H7 (cell line): ENCODE measurements at regions not wholly inside any gene's neighbourhood (a gene's known extent, or its start where the extent isn't known, plus 50 kb on each side); places are given as distances from the start of the nearest gene placed in this dataset.
"Not testable (repeated sequence)": the region's sequence is repeated elsewhere in the genome, so short reads cannot be mapped to it uniquely, and the experiment has no call there.

Experiments
- DNase-seq: peaks from one replicate; pipeline ENCODE4 v3.0.0; 2012
- H3K27me3 ChIP-seq: 2 replicates; pipeline ENCODE4 v1.6.0; 2011; ENCODE audit warnings: mild to moderate bottlenecking, low read length; ENCODE audit not compliant: control insufficient read depth, insufficient read depth
- H3K36me3 ChIP-seq: replicated peaks from 2 replicates; pipeline ENCODE4 v1.5.1; 2011; ENCODE audit warnings: low read length; ENCODE audit not compliant: control insufficient read depth, insufficient read depth
- H3K4me3 ChIP-seq: 2 replicates; pipeline ENCODE4 v1.5.1; 2011; ENCODE audit warnings: low read depth, mild to moderate bottlenecking, control low read depth, low read length, moderate library complexity; ENCODE audit not compliant: insufficient read depth

- DNase-seq: no peak
- Histone ChIP-seq H3K4me3 (no peak overlapping the region), H3K27me3 (no peaks in the 10 kb centered on the region), H3K36me3 (no peaks in the 10 kb centered on the region)
Observed at GRCh38 chr12:87066326-87066725, 810.1 kb upstream of the MGAT4C start.

- Histone ChIP-seq H3K36me3 (no peaks in the 10 kb centered on the region), H3K4me3 (no peak overlapping the region), H3K27me3 (no peaks in the 10 kb centered on the region)
- DNase-seq: no peak
Observed at GRCh38 chr12:87059231-87059630, 803.0 kb upstream of the MGAT4C start.

DNA sequence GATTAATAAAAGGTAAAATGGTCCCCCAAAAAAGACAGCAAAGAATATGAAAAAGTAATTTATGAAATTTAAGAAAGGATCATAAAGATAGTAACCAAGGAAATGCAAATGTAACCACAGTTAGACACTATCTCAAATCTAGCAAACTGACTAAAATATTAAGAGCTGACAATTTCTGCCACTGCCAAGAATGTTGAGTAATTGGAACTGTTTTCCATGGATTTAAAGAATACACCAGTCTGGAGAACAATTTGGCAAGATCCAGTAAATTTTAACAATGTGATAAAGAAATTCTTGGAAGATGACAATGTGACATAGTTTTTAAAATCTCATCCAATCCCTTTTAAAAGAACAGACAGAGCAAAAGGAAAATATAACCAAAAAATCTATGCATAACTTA lies 798.0 kb upstream of the MGAT4C start:
- Histone ChIP-seq H3K4me3 (no peak overlapping the region), H3K27me3 (no peaks in the 10 kb centered on the region), H3K36me3 (no peaks in the 10 kb centered on the region)
- DNase-seq: no peak

GRCh38 chr12:87051621-87052020 lies 795.4 kb upstream of the MGAT4C start:
- Histone ChIP-seq H3K36me3 (no peaks in the 10 kb centered on the region), H3K27me3 (no peaks in the 10 kb centered on the region), H3K4me3 (no peak overlapping the region)
- DNase-seq: no peak

DNA sequence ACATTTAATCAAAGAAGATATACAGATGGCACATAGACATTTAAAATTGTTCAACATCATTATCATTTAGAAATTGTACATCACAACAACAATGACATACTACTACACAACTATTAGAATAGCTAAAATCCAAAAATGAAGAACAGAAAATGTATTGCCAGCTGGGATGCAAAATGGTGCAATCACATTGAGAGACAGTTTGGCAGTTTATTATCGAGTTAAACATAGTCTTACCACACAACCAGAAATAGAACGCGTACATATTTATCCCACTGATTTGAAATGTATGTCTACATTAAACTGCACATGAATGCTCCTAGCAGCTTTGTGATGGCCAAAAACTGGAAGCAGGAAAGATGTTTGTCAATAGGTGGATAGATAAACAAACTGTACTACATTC lies 791.5 kb upstream of the MGAT4C start:
- H3K27me3 ChIP-seq: no peaks in the 10 kb centered on the region
- H3K4me3 ChIP-seq: no peak overlapping the region
- no peaks in the 10 kb centered on the region for H3K36me3 ChIP-seq
- DNase-seq: no peak

- H3K27me3 ChIP-seq: no peaks in the 10 kb centered on the region
- DNase-seq: no peak
- no peaks in the 10 kb centered on the region for H3K36me3 ChIP-seq
- no peak overlapping the region for H3K4me3 ChIP-seq
Observed at GRCh38 chr12:87039536-87039935, 783.3 kb upstream of the MGAT4C start.

- no peaks in the 10 kb centered on the region for H3K36me3 ChIP-seq
- no peak overlapping the region for H3K4me3 ChIP-seq
- no peak for DNase-seq
- H3K27me3 ChIP-seq: no peaks in the 10 kb centered on the region
Observed at GRCh38 chr12:87038098-87038497, 781.9 kb upstream of the MGAT4C start.

- Histone ChIP-seq H3K27me3 (no peaks in the 10 kb centered on the region), H3K4me3 (no peak overlapping the region), H3K36me3 (no peaks in the 10 kb centered on the region)
- DNase-seq: no peak
Observed at GRCh38 chr12:87025976-87026375, 769.8 kb upstream of the MGAT4C start.

DNA sequence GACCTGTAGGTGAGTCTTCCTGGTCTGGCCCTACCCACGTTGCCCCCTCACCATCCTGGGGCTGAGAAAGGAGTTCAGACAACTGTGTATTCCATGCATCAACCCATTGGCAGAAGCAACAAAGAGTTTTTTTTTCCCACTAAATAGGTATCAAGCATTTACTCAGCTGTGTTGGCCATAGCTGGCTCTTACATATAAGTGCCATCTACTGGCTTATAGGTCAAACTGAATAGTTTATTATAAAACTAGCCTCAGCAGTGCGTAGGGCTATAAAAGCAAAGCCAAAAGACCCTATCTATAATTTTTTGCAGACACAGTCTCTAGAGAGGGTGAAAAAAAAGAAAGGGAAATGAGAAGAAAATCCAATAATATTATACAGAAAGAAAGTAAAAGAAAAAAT lies 765.2 kb upstream of the MGAT4C start:
- no peak for DNase-seq
- Histone ChIP-seq H3K27me3 (no peaks in the 10 kb centered on the region), H3K36me3 (no peaks in the 10 kb centered on the region), H3K4me3 (no peak overlapping the region)

GRCh38 chr12:87020071-87020470 lies 763.9 kb upstream of the MGAT4C start:
- no peaks in the 10 kb centered on the region for H3K36me3 ChIP-seq
- H3K27me3 ChIP-seq: no peaks in the 10 kb centered on the region
- no peak overlapping the region for H3K4me3 ChIP-seq
- no peak for DNase-seq

DNA sequence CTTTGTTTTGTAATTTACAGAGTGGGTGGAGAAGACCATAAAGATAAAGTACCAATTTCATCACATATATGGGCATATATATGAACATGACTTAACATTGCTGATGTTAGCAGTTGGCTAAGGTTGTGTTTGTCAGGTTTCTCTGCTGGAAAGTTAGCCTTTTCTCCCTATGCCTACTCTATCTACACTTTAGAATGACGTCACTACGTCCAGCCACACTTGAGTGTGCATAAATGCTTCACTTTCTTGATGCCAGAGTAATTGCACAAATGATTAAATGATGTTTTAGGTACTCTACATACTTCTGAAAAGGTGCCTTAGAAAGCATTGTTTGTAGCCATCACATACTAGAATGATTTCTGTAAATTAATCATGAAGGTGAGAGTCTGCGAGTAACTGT lies 759.2 kb upstream of the MGAT4C start:
- Histone ChIP-seq H3K27me3 (no peaks in the 10 kb centered on the region; the same call in 1 of the 2 replicates), H3K4me3 (no peak overlapping the region), H3K36me3 (no peaks in the 10 kb centered on the region)
- DNase-seq: no peak

GRCh38 chr12:87008785-87009384 lies 752.7 kb upstream of the MGAT4C start:
- no peak for DNase-seq
- no peaks in the 10 kb centered on the region for H3K27me3 ChIP-seq
- H3K4me3 ChIP-seq: no peak overlapping the region
- H3K36me3 ChIP-seq: no peaks in the 10 kb centered on the region

DNA sequence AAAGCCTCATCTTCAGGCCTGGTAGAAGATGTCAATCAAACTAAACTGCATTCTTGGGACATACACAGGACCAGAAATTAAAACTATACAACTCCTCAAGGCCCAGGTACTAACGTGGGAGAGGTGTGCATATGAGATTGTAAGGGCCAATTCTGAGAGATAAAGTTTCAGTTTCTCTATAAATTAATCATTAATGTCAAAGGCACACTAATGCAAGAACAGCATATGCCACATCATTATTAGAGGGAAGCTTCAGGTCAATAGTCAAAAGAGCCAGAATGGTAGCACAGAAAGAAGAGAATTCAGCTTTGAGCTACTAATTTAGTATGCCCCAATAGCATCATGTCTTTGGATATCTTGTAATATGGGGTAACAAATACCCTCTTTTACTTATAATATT lies 744.9 kb upstream of the MGAT4C start:
- no peaks in the 10 kb centered on the region for H3K36me3 ChIP-seq
- no peaks in the 10 kb centered on the region for H3K27me3 ChIP-seq
- no peak overlapping the region for H3K4me3 ChIP-seq
- no peak for DNase-seq

GRCh38 chr12:86985298-86985697 lies 729.1 kb upstream of the MGAT4C start:
- Histone ChIP-seq H3K27me3 (no peaks in the 10 kb centered on the region), H3K36me3 (no peaks in the 10 kb centered on the region), H3K4me3 (no peak overlapping the region)
- no peak for DNase-seq

- not testable (repeated sequence) for DNase-seq, H3K4me3 ChIP-seq, H3K36me3 ChIP-seq, H3K27me3 ChIP-seq
Observed at GRCh38 chr12:86970595-86970994, 714.4 kb upstream of the MGAT4C start.

DNA sequence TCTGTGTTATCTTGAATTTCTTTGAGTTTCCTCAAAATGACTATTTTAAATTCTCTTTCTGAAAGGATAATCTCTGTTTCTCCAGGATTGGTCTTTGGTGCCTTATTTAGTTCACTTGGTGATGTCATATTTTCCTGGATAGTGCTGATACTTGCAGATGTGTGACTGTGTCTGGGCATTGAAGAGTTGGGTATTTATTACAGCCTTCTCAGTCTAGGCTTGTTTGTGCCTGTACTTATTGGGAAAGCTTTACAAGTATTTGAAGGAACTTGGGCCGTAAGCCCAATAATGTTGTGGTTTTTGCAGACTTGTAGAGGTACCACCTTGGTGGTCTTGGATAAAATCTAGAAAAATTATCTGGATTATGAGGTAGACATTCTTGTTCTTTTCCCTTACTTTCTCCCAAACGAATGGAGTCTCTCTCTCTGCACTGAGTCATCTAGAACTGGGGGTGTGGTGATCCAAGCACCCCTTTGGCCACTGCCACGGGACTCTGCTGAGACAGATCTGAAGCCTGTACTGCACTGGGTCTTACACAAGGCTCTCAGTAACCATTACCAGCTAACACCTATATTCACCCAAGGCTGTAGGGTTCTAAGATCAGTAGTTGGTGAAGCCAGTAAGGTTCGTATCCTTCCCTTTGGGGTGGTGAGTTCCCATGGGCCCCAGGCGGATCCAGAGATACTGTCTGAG lies 703.7 kb upstream of the MGAT4C start:
- no peaks in the 10 kb centered on the region for H3K27me3 ChIP-seq
- no peak for DNase-seq
- H3K4me3 ChIP-seq: no peak overlapping the region
- H3K36me3 ChIP-seq: no peaks in the 10 kb centered on the region
